ENCODE measurements at regions not wholly inside any gene's neighbourhood (a gene's known extent, or its start where the extent isn't known, plus 50 kb on each side); places are given as distances from the start of the nearest gene placed in this dataset.
"Not testable (repeated sequence)": the region's sequence is repeated elsewhere in the genome, so short reads cannot be mapped to it uniquely, and the experiment has no call there.

DNA sequence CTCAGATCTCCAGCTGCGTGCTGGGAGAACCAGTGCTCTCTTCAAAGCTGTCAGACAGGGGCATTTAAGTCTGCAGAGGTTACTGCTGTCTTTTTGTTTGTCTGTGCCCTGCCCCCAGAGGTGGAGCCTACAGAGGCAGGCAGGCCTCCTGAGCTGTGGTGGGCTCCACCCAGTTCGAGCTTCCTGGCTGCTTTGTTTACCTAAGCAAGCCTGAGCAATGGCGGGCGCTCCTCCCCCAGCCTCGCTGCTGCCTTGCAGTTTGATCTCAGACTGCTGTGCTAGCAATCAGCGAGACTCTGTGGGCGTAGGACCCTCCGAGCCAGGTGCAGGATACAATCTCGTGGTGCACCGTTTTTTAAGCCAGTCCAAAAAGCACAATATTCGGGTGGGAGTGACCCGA, 864.4 kb downstream of the GBE1 start:
- not testable (repeated sequence) for DNase-seq

DNA sequence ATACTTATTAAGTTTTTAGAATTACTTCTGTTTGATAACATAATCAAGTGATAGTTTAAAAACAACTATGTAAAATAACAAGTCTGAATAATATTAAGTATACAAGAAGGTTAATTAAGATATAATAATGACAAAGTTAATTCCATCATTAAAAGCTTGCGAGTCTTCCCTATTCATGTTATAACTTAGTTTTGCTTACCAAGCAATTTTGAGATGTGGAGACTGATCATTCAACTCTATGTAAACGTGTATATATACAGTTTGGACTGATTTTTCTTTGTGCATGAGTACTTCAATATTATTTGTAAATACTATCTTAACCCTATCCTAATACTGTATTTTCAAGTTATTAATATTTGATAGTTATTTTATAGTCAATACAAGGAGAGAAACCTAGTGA, 870.9 kb downstream of the GBE1 start:
- DNase-seq: no peak

DNA sequence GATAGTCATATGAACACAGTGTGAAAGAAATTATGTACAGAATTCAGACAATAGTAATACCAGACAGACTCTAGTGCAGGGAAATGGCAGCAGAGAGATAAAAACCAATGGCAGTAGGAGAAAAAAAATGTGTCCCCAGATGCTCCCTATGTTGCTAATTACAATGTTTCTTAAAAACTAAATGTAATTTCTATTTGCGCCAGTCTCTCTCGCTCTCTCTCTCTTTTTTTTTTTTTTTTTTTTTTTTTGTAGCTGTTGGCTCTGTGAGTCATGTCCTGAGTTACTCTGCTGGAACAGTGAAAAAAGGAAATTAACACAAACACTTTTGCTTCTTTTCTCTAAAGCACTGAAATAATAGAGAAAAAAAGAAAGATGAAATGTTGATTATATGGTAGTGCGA, 871.9 kb downstream of the GBE1 start:
- no peak for DNase-seq

DNA sequence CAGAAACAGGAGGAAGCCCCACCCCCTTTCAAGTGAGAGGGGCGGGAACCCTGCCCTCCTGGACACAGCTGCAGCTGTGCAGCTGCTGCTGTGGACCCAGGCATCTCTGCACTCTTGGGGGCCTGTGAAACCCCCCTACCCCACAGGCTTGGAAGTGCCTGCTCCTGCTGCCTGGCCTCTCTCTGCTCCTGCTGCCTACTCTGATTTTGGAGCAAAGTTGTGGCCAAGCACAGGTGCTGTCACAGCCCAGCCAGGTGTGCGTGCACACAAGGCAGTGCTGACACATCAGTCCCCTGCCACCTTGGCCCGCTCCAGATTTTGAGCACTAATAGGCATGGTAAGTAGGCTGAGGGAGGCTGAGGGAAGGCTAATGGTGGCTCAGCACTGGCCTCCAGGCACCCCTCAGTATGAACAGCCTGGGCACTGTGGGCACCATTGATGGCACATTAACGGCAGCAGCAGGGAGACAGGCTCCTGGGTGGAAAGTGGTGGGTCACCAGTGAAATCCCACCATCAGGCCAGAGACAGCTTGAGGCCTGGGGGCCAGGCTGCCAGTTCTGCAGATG, 890.9 kb downstream of the GBE1 start:
- no peak for DNase-seq

DNA sequence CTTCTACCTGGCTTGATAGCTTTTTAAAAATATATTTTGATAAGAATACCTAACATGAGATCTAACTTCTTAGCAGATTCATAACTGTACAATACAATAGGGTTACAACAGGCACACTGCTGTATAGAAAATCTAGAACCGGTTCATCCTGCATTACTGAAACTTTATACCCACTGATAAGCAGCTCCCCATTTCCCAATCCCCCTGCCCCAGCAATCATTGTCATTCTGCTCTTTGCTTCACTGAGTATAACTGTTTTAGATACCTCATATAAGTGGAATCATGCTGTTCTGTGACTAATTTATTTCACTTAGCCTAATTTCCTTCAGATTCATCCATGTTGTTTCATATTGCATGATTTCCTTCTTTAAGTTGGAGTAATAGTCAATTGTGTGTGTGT, 906.0 kb downstream of the GBE1 start:
- DNase-seq: no peak

DNA sequence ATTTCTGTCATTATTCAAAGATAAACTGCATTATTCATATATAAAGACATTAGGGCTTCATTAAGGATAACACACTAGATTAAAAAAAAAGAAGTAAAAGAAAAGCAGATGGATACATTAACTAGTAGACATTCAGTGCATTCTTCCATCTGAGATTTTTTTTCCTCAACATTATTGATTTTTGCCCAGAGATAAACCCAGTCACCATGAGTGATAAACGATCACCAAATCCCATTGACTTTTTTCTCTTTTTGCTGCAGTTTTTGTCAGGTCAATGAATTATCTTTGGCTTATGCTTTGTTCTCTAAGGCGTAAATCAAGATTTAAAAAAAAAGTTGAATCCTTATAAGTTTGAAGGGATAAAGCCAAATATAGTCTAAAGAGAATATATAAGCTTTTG, 925.0 kb downstream of the GBE1 start:
- no peak for DNase-seq

DNA sequence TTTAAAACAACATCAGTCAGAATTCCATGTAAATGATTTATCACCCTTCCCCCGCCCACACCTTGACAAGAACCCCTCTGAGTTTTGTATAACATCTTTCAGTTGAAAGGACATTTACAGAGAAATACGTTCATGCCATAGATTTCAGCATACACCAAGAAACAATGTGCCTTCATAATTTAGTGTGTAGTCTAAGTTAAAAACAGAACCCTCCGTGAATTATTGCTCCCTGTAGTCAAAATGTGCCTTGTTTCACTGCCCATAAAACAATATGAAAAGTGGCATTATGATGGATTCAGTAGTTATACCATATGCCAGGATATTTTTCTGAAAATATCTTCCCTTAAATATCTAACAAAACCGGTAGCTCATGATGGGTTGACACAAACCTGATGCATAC, 953.9 kb downstream of the GBE1 start:
- DNase-seq: no peak

DNA sequence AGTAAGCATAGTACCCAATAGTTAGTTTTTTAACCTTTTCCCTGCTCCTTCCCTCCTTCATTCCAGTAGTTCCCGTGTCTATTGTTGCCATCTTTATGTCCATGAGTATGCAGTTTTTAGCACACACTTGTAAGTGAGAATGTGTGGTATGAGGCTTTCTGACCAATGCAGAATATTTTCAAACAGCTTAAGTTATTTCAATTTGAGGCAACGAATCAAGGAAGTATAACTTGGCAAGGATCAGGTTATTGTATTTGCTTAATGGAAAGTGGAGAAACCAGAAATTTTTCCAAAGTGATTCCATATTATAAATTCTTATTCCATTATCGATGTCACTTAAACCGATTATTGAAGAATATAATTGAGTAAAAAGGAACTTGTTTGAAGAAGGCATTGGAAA, 954.8 kb downstream of the GBE1 start:
- no peak for DNase-seq

DNA sequence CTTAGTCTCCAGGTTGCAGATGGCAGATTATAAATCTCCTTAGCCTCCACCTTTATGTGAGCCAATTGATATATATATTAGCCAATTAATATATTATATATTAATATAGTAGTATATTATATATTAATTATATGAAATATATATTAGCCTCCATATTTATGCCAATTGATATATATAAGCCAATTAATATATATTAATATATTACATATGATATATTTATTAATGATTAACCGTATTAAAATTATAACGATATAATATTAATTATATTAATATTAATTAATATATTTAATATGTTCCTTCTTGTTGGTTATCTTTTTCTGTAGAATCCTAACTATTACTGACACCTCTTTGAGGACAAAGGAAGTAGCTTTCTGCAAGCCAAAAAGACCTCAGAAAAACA, 972.5 kb downstream of the GBE1 start:
- DNase-seq: no peak

DNA sequence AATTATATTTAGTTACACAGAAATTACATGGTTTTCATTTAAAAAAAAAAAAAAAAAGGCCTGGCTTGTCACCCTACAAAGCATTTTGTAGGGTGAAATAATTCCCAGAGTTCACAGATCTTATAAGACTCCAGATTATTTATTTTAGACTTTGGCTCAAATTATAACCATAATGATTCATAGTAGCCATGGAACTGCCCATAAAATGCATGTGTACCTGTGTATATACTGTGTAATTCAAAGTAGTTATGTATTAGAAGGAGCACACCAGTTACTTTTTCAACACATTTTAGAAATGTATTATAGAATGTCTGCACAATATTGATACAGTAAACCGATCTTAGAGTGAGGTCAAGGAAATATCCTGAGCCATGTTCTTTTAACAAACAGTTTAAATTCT, 975.6 kb downstream of the GBE1 start:
- no peak for DNase-seq

DNA sequence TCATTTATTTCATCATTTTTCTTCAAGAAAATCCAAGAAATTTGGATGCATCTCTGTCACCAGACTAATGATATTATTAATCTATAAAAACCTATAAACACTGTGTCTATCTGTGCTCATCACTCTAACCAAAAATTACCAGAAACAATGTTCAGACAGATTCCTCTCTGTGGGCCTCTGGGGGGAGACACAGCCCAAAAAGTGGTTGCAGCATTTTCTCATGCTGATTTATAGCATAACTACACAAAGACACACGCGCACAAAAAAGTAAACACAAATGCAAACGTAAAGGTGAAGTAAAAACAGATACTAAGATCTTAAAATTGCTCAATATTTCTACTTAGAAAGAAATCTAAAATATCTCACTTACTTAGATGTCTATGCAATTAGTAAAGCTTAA, 976.0 kb downstream of the GBE1 start:
- peak; percentile 26 to 44 for DNase-seq

DNA sequence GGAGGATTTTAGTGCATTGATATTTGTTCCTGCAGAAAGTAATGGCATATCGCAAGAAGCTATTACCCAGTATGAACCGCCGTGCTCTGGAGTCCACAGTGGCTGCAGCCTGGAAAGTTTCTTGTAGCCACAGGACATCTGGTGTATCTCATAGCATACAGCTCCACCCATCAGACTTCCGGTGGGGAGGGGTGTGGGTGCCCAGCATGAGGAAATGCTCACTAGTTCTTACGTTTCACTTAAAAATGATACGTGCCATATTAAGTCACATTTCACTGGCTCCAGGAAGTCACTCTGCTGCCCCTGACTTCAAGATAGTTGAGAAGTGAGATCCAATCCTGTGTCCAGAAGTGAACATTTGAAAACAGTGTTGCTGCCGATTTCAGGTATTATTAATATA, 990.4 kb downstream of the GBE1 start:
- DNase-seq: peak; percentile 88 to 89

DNA sequence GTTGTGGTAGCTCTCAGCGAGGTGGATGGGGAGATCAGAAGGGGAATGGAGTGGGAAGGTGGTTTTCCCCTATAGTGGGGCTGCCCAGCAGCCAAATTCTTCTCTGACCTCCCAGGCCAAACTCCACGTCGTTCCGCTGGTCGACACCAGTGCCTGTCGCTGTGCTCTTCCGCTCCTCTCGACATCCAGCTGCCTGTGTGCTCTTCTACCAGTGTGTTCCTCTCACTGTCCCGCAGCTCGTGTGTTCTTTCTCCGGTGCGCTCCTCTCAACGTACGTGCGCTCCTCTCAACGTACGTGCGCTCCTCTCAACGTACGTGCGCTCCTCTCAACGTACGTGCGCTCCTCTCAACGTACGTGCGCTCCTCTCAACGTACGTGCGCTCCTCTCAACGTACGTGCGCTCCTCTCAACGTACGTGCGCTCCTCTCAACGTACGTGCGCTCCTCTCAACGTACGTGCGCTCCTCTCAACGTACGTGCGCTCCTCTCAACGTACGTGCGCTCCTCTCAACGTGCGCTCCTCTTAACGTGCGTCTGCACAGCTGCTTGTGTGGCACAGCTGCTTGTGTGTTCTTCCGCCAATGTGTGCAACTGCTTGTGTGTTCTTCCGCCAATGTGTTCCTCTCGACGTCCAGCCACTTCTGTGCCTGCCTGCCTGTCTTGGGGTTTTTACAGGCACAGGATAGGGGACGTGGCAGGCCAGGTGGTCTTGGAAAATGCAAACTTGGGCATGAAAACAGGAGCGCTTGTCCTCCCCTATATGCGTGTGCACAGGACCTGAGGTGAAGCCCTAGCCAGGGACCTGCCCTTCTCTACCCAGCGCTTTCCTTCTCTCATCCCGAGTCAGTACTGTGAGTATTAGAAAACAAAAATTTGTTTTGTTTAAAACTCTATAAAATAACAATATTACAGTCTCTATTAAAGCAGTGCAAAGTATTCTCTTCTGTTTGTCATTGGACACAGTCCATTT, 991.1 kb downstream of the GBE1 start:
- DNase-seq: peak; percentile 89 to 92

DNA sequence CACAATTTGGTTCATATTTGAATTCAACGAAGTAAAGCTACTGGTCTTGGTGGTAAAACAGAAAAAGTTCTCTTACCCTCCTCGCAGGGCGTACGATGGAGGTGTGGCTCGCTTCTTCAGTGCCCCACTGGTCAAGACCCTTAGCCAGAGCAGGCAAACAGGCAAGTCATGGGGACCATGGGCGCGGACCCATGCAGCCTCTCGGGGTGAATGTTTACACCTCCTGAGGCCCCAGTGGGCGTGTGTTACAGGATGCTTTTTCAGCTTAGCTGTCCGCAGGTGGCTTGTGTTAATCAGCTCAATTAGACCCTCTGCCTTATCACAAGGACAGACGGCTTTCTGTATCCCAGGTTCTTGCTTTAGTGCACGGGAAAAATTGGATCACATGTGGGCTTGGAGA, 991.8 kb downstream of the GBE1 start:
- DNase-seq: peak in 1 of 2 experiments; percentile 27

DNA sequence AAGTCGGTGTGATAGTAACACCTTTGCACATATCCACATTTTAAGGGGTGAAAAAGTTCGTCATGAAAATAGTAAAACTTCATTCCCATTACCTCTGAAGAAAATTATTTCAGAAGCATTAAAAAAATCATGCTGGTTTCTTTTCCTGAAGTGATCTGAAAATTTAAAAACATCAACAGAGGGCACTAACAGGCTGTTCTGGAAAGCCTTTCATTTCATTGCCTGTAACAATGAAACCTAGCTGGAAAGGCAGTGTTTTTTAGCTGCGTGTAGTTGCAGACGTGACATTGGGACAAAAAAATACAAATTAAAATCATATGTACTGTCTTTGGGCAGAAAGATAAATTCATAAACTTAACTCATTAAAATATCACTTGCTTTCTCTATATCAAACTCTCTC, 993.8 kb downstream of the GBE1 start:
- DNase-seq: no peak

DNA sequence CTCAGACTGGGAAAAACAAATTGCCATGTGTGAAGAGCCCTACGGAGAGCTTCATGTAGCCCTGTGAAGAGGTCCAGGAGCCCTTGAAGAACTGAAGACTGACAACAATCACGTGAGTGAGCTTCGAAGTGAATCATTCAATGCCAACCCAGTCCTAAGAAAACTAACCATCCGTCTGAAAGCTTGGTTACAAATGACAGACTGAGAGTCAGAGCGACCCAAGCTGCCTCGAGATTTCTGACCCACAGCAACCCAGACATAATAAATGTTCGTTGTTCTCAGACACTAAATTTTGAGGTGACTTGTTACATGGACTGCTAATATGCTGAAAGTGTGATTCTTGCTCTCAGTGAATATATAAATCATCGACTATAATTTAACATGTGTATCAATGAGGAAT, 987.2 kb upstream of the ROBO1 start:
- no peak for DNase-seq

DNA sequence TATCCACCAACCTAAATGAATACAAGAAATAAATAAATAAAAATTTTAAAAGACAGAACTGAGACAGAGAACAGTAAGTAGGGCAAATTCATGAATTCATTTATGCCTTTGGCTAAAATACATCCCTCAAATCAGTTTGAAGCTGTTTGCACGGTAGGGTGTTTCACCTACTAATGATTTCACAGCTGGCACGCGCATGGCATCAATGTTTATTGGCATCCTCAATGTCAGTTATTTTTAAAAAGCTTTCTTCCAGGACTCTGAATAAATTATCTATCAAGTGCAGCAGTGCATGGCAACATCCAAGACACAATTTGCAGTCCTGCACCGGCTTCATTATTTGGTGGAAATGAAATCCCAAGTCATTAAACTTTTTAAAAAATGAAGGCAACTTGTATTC, 985.2 kb upstream of the ROBO1 start:
- no peak for DNase-seq

DNA sequence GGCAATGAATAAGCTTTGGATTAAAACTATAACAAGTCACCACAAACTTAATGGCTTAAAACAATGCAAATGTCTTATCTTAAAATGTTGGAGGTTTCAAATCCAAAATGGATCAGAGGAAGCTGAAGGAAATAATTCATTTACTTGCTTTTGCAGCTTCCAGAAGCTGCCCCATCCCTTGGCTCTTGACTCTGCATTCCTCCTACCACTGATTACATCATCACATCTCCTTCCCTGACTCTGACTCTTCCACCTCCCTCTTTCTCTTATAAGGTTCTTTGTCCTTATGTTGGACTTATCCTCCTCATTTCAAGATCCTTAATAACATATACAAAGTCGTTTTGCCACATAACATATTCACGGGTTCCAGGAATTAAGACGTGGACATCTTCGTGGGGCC, 982.8 kb upstream of the ROBO1 start:
- DNase-seq: no peak

DNA sequence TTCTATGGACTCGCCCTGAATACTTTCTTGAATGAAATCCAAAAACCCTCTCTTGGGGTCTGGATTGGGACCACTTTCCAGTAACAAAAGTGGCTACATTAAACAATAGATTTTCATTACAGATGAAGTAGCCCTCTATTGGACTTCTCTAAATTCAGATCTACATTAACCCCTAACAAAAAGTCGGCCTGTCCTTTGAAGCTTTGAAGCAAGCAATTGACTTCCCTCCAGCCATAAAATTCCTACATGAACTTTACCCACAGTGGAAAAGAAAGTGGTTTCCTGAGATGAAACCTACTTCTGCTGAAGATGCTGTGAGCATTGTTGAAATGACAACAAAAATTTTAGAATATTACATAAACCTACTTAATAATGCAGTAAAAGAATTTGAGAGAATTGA, 967.1 kb upstream of the ROBO1 start:
- DNase-seq: no peak

DNA sequence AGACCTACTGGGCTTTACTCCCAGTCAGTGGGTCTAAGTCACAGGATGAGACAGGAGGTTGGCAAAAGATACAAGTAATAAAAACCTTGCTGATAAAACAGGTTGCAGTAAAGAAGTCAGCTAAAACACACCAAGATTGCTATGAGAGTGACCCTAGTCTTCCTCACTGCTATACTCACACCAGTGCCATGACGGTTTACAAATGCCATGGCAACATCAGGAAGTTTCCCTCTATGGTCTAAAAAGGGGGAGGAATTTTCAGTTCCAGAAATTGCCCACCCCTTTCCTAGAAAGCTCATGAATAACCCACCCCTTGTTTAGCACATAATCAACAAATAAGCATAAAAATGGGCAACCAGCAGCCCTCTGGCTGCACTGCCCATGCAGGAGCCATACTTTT, 966.7 kb upstream of the ROBO1 start:
- no peak for DNase-seq

DNA sequence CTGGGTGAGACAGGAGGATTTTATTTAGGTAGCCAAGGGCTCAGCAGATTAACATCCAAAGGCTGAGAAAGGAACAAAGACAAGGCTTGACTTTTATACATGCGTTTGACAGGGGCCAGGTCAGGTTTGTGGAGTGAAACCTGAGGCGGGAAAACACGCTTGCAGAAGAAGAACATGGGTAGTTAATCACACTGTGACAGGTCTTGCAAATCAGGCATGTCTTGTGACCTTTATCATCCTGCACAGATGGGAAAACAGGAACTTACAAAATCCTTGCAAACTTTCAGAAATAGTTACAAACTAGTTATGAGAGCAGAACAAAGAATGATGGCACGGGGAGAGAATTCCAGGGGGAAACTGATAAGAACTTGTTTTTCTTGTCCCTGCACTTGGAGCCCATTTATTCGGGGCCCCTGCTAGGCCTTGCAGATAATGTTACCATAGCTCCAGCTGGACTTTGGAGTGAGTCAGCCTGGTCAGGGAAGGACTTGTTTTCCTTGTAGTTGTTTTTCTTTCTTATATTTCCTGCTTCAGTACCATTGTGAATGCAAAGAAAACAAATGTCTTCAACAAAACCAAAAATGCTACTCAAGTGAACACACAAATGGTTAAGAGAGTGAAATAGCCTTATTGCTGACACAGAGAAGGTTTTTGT, 965.9 kb upstream of the ROBO1 start:
- DNase-seq: no peak

DNA sequence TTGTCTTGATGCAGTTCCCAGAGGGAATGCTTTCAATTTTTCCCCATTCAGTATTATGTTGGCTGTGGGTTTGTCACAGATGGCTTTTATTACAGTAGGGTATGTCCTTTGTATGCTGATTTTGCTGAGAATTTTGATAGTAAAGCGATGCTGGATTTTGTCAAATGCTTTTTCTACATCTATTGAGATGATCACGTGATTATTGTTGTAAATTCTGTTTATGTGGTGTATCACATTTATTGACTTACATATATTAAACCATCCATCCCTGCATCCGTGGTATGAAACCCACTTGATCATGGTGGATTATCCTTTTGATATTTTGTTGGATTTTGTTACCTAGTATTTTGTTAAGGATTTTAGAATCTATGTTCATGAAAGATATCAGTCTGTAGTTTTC, 959.8 kb upstream of the ROBO1 start:
- DNase-seq: not testable (repeated sequence)

DNA sequence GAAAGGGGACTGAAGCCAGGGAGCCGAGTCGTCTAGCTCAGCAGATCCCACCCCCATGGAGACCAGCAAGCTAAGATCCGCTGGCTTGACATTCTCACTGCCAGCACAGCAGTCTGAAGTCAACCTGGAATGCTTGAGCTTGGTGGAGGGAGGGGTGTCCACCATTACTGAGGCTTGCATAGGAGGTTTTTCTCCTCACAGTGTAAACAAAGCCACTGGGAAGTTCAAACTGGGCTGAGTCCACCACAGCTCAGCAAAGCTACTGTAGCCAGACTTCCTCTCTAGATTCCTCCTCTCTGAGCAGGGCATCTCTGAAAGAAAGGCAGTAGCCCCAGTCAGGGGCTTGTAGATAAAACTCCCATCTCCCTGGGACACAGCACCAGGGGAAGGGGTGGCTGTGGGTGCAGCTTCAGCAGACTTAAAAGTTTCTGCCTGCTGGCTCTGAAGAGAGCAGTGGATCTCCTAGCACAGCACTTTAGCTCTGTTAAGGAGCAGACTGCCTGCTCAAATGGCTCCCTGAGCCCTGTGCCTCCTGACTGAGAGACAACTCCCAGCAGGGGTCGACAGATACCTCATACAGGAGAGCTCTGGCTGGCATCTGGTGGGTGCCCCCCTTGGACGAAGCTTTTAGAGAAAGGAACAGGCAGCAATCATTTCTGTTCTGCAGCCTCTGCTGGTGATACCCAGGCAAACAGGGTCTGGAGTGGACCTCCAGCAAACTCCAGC, 942.0 kb upstream of the ROBO1 start:
- DNase-seq: not testable (repeated sequence)
